ENCODE measurements at regions not wholly inside any gene's neighbourhood (a gene's known extent, or its start where the extent isn't known, plus 50 kb on each side); places are given as distances from the start of the nearest gene placed in this dataset.
"Not testable (repeated sequence)": the region's sequence is repeated elsewhere in the genome, so short reads cannot be mapped to it uniquely, and the experiment has no call there.

DNA sequence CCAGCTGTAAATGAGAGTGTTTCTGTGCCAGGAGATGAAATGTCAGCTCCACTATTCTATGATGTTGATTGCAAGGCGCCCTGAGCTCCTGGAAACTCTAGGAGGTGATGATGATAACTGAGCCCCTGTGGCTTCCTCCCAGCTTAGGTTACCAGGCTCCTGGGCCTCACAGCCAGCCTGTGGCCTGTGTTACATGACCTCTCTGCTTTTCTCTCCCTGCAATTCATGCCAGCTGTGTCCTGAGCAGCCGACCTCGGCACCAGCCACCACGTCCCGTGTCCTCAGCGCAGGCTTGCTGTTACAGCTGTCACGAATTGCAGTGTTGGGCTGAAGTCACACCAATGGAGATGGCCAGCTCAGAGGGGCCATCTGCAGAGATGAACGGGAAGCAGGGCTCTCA, 110.2 kb upstream of the MTLN start:
- H3K4me1 ChIP-seq; H3K9me3 ChIP-seq; DNase-seq (ENCODE audit: low spot score in 2 of 2); H3K36me3 ChIP-seq (replicated peaks); in situ Hi-C loops (cut with MboI; ENCODE audit: low sequenced_read_pairs); H3K27me3 ChIP-seq (ENCODE audit: low read depth); H3K4me3 ChIP-seq: not testable (repeated sequence)

DNA sequence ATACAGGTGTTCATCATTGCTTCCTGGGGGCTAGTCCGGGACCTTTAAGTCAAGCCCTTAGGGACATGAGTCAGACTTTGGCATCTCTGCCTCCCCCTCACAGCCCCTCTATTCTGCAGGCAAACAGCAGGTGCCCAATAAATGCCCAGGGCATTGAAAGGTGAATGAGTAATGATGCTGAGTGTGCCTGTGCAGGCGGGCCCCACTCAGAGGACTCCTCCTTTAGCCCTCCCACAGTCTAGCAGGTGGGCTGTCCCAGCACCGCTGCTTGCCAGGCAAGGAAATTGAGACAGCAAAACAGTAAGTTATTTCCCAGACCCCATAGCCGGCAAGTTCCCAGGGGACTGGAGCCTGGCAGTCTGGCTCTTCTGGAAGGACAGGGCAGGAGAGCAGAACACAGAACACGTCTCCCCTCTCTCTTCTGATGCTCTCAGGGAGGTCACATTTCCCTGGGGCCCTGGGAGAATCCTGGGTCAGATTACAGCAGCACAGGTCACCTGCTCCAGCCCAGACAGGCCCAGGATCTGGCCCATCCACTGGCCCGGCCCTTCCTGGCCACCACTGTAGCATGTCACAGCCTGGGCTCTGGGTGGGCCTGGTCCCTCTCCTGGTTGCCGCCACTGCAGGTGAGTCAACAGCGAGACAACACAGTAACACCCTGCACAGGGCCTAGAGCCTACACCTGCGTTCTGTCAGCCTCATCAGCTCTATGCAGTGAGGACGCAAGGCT, 108.7 kb upstream of the MTLN start:
- H3K4me3 ChIP-seq; H3K27me3 ChIP-seq (ENCODE audit: low read depth); in situ Hi-C loops (cut with MboI; ENCODE audit: low sequenced_read_pairs); H3K9me3 ChIP-seq; H3K36me3 ChIP-seq (replicated peaks); DNase-seq (ENCODE audit: low spot score in 2 of 2); H3K4me1 ChIP-seq: not testable (repeated sequence)

DNA sequence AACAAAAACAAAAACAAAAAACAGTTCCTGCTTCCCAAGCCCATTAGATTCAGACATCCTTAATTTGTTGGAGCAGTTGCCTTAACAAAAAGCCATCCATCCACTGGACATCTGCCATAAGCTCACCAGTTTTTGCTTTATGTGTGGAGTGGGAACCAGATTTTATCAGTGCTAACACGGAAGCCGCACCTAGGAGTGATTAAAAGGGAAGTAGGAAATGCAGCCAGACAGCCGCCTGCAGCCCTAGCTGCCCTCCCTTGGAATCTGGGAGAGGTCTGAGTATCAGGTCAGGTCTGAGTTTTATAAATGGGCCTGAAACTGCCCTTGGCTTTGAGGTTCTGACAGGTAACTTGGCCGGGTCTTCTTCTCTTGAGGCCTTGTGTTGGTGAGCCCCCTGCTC, 106.6 kb upstream of the MTLN start:
- H3K4me1 ChIP-seq; H3K9me3 ChIP-seq; in situ Hi-C loops (cut with MboI; ENCODE audit: low sequenced_read_pairs); DNase-seq (ENCODE audit: low spot score in 2 of 2); H3K27me3 ChIP-seq (ENCODE audit: low read depth); H3K4me3 ChIP-seq; H3K36me3 ChIP-seq (replicated peaks): not testable (repeated sequence)

DNA sequence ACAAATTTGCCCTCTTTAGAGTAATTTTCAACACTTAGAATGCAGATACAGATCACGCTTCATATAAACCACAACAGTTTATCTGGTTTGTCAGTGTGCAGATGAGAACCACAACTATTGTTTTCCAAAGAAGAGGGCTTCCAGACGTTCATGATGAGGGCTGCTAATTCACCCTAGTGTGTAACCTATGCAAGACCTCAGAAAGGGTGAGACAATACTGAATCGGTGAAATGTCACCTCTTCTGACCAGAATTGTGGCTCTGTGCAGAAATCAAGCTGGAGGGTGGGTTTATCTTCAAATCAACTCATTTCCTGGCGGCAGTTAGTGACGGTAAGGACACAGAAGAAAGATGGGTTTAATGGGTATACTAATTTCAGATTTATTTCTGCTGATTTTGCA, 105.0 kb upstream of the MTLN start:
- in situ Hi-C loops (cut with MboI; ENCODE audit: low sequenced_read_pairs); H3K4me1 ChIP-seq: not testable (repeated sequence)

GRCh38 chr2:110316051-110316865, 103.9 kb upstream of the MTLN start:
- not testable (repeated sequence) for H3K9me3 ChIP-seq

More for the DNA sequence above, 105.0 kb upstream of the MTLN start:
- not testable (repeated sequence) for H3K4me3 ChIP-seq; DNase-seq (ENCODE audit: low spot score in 2 of 2); H3K27me3 ChIP-seq (ENCODE audit: low read depth); H3K36me3 ChIP-seq (replicated peaks); H3K9me3 ChIP-seq

GRCh38 chr2:110315054-110315820, 102.9 kb upstream of the MTLN start:
- H3K36me3 ChIP-seq (replicated peaks); H3K4me3 ChIP-seq; H3K9me3 ChIP-seq; in situ Hi-C loops (cut with MboI; ENCODE audit: low sequenced_read_pairs); H3K27me3 ChIP-seq (ENCODE audit: low read depth); DNase-seq (ENCODE audit: low spot score in 2 of 2); H3K4me1 ChIP-seq: not testable (repeated sequence)

More at GRCh38 chr2:110316051-110316865, 103.9 kb upstream of the MTLN start:
- H3K36me3 ChIP-seq (replicated peaks); H3K4me1 ChIP-seq; H3K4me3 ChIP-seq; DNase-seq (ENCODE audit: low spot score in 2 of 2); in situ Hi-C loops (cut with MboI; ENCODE audit: low sequenced_read_pairs); H3K27me3 ChIP-seq (ENCODE audit: low read depth): not testable (repeated sequence)

DNA sequence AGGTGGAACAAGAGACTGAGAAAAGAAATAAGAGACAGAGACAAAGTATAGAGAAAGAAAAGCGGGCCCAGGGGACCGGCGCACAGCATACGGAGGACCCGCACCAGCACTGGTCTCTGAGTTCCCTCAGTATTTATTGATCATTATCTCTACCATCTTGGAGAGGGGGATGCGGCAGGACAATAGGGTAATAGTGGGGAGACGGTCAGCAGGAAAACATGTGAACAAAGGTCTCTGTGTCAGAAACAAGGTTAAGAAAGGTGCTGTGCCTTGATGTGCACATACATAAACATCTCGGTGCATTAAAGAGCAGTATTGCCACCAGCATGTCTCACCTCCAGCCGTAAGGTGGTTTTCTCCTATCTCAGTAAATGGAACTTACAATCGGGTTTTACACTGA, 102.1 kb upstream of the MTLN start:
- DNase-seq (ENCODE audit: low spot score in 2 of 2); H3K4me3 ChIP-seq; in situ Hi-C loops (cut with MboI; ENCODE audit: low sequenced_read_pairs): not testable (repeated sequence)

DNA sequence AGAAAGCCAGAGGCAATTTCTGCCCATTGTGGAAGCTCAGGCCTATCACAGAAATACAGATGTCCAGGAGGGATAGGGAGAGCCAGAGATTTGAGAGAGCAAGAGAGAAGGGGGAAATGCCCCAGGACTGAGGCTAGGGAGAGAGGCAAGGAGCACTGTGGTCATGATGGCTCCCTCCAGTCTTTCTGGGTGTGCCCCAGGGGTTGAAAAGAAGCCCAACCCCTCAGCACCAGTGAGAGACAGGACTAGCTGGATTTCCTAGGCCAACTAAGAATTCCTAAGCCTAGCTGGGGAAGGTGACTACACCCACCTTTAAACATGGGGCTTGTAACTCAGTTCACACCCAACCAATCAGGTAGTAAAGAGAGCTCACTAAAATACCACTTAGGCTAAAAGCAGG, 100.7 kb upstream of the MTLN start:
- H3K27me3 ChIP-seq (ENCODE audit: low read depth); H3K36me3 ChIP-seq (replicated peaks); H3K4me3 ChIP-seq; H3K9me3 ChIP-seq; in situ Hi-C loops (cut with MboI; ENCODE audit: low sequenced_read_pairs); DNase-seq (ENCODE audit: low spot score in 2 of 2); H3K4me1 ChIP-seq: not testable (repeated sequence)

More for the DNA sequence above, 102.1 kb upstream of the MTLN start:
- not testable (repeated sequence) for H3K36me3 ChIP-seq (replicated peaks); H3K9me3 ChIP-seq; H3K27me3 ChIP-seq (ENCODE audit: low read depth); H3K4me1 ChIP-seq

DNA sequence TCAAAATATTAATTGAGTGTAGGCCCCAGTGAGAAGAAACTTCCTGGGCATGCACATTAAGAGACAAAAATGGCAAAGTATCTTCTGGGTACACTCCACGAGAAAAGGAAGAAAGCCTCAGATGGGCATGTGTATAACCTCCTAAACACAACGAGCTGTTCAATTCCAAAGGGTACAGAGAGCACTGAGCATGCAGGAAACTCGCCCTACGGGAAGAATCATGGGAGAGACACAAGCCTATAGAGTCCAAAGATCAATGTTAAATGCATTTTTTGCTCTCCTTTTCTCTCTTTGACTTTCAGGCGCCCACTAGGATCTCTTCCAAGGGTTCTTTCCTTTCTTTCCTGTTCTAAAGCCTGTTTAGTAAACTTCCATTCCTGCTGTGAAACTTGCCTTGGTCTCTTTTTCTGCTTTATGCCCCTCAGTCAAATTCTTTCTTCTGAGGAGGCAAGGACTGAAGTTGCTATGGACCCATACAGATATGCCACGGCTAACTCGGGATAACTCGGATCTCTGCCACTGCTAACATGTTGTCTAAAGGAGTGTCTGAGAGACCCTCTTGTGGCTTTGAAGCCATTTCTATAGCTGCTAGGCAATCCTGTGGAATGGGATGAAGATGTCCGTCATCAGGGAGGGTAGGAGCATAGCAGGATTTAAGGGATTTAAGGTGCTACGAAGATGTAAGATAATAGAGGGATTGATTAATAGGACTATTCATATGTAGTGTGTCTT, 99.5 kb upstream of the MTLN start:
- H3K4me3 ChIP-seq; in situ Hi-C loops (cut with MboI; ENCODE audit: low sequenced_read_pairs); DNase-seq (ENCODE audit: low spot score in 2 of 2); H3K4me1 ChIP-seq; H3K9me3 ChIP-seq; H3K27me3 ChIP-seq (ENCODE audit: low read depth); H3K36me3 ChIP-seq (replicated peaks): not testable (repeated sequence)

- H3K27me3 ChIP-seq (ENCODE audit: low read depth); H3K9me3 ChIP-seq; DNase-seq (ENCODE audit: low spot score in 2 of 2); H3K4me1 ChIP-seq; in situ Hi-C loops (cut with MboI; ENCODE audit: low sequenced_read_pairs); H3K4me3 ChIP-seq; H3K36me3 ChIP-seq (replicated peaks): not testable (repeated sequence)
These were observed 98.7 kb upstream of the MTLN start for GRCh38 chr2:110310988-110311475.

DNA sequence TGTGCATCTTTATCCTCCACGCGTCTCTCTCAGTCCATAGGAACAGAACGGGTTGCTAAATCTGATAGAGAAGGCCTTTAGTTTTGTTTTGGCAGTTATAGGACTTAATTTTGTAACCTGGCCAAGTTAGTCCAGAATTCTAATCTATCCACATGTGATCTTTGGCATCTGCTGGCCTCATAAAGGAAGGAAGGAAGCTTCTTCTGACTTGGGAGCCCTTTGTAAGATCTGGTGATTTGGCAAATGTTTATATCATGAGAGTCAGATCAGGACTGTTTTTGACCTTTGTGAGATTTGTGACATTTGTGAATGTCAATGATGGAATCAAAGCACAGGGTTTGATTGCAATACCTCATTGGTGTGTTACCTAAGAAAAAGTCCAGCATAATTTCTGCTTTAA, 96.4 kb upstream of the MTLN start:
- H3K9me3 ChIP-seq; H3K36me3 ChIP-seq (replicated peaks); DNase-seq (ENCODE audit: low spot score in 2 of 2); H3K4me3 ChIP-seq; H3K27me3 ChIP-seq (ENCODE audit: low read depth); in situ Hi-C loops (cut with MboI; ENCODE audit: low sequenced_read_pairs); H3K4me1 ChIP-seq: not testable (repeated sequence)

GRCh38 chr2:110292807-110293206, 80.5 kb upstream of the MTLN start:
- DNase-seq (ENCODE audit: low spot score in 2 of 2); H3K36me3 ChIP-seq (replicated peaks); H3K9me3 ChIP-seq; in situ Hi-C loops (cut with MboI; ENCODE audit: low sequenced_read_pairs); H3K4me3 ChIP-seq; H3K4me1 ChIP-seq; H3K27me3 ChIP-seq (ENCODE audit: low read depth): not testable (repeated sequence)

DNA sequence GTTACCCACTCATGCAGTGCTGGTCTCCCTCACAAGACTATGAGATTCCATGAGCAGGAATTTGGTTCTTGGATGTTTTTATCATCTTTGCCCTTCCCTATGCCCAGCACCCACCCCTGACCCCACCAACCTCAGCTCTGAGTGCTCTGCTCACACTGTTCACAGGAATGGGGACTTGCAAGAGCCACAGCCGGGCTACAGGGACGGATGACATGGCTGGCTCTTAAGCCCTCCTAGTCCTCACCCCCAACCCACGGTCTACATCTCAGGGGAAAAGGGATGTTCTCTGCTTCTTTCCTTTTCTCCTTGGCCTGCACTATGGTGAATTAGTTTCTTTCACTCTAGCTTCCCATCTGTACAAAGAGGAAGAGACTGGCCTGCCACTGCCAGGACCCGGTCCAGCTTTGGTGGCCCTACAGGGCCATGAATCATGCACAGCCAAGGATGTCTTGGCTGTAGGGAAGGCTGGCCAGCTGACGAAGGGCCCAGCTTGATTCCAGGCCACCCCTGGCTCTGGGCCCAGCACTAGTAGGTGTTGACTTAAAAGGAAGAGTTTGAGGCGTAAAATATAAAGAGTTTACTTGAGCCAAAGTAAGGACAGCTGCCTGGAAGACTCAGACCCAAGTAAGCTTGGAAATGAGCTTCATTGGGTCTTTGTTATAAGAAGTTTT, 79.7 kb upstream of the MTLN start:
- H3K36me3 ChIP-seq (replicated peaks); in situ Hi-C loops (cut with MboI; ENCODE audit: low sequenced_read_pairs); H3K27me3 ChIP-seq (ENCODE audit: low read depth); H3K4me1 ChIP-seq; DNase-seq (ENCODE audit: low spot score in 2 of 2); H3K9me3 ChIP-seq; H3K4me3 ChIP-seq: not testable (repeated sequence)
